ENCODE measurements at regions not wholly inside any gene's neighbourhood (a gene's known extent, or its start where the extent isn't known, plus 50 kb on each side); places are given as distances from the start of the nearest gene placed in this dataset.

DNA sequence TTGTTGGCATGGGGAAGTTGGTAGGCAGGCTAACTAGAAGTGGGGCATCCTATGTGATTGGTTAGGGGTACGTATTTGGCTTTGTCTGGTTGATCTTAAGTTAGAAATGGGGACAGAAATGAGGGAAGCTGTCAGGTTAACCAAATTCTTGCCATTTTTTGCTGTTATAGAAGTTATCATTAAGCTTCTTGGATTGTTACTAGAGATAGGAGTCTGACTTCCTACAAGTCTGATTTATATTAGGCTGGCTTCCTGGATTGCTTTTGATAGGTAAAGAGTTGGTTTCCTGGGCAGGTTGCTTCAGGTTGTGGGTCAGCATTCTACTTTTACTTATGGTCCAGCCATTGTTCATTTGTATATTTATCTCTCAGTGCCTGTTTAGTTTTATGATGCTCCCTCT is 216.9 kb downstream of the TLE4 start:
- no peak for DNase-seq (ENCODE audit: low spot score)

DNA sequence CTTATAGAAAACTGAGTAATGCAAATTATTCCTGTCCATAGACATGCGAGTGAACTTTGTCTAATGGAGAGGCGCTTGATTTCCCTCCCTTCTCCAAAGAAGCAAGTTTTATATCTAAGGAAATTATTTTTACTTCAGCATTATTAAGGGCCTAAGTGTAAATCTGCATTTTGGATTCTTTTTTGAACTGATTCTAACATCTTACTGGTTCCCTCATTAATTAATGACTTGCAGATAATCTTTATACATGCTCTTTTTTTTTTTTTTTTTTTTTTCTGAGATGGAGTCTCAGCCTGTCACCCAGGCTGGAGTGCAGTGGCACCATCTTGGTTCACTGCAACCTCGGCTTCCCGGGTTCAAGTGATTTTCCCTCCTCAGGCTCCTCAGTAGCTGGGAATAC is 209.5 kb downstream of the TLE4 start:
- no peak for DNase-seq (ENCODE audit: low spot score)

DNA sequence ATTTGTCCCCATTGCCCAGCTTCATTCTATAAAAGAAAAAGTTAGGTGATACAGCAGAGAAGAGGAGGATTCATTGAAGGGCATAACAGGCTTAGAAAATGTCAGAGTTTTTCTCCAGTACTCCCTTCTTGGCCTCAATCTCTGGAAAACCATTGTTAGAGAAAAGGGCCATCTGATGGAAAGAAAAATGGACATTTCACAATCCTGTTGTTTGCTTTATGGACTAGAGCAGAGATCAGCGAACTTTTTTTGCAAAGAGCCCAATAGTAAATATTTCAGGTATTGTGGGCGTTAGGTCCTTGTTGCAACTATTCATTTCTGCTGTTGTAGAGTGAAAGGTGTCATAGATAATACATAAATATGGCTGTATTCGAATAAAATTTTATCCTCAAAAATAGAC is 208.8 kb downstream of the TLE4 start:
- no peak for DNase-seq (ENCODE audit: low spot score)

DNA sequence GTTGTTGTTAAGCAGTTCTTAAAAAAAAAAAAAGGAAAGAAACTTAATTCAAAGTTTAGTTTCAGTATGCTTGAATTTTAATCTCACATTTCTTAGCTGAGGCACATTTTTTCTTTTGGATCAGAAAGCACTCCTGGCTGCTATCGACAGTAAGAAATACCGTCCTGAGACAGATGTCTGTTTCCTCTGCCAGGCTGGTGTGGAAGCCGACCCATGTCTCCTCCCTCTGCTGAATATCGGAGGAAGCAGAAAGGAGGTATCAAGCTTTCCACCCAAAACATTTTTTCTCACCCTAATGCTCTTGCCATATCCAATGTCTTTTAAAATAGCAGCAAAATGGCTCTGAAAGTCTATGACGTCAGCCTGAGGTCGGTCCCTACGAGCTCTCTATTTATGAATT is 208.1 kb downstream of the TLE4 start:
- DNase-seq (ENCODE audit: low spot score): no peak

DNA sequence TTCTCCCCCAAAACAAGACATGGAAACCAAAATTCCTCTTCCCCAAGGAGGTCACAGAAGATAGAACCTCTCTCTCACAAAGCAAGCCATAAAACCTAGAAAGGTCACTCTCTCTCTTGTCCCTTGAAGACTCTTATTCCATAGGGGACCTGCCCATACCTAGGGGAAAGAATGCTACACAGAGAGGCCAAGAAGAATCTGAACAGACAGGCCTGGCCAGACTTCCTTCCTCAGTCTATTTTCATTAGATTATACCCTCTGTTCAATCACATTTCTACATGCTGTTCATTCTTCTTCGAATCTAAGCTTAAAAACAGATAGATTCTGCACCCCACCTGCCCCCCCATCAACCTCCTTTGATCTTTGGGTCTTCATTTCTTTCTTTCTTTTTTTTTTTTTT is 206.8 kb downstream of the TLE4 start:
- DNase-seq (ENCODE audit: low spot score): no peak

DNA sequence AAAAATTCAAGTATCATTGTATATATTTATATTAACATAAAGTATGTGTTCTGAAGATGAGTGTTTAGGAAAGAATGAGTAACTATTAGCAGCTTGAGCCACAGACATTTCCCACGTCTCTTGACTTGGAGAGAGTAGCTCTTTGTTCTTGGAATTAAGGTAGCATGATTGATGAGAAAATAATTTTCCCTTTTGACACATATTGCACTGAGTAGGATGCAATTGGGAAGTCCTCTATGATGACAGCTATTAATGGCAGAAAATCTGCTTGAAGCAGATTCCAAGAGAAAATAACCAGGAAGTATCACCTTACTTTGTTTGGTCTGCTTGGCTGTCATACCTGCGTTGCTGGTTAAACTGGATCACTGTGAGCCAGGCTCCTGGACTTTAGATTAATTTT is 204.8 kb downstream of the TLE4 start:
- no peak for DNase-seq (ENCODE audit: low spot score)

Measured in cerebellar cortex (tissue), 1 donor.